ENCODE measurements at regions not wholly inside any gene's neighbourhood (a gene's known extent, or its start where the extent isn't known, plus 50 kb on each side); places are given as distances from the start of the nearest gene placed in this dataset.

GRCh38 chr2:144999936-145000335 is 480.0 kb upstream of the ZEB2 start:
- no peak overlapping the region for H3K4me2 ChIP-seq
- intact Hi-C loops (cut with micrococcal nuclease; ENCODE audit: unreplicated experiment), result no loop called here

GRCh38 chr2:144999071-144999875 is 479.4 kb upstream of the ZEB2 start:
- H3K9me3 ChIP-seq (ENCODE audit: insufficient read depth, low read depth), result no peaks in the 10 kb centered on the region; the same call in 1 of the 2 replicates
- BruUV-seq (replicated peaks), result no TSS peak
- ChIA-PET CTCF (no interaction called here), POLR2A (ENCODE audit: unreplicated experiment) (no interaction called here)
- H4K20me1 ChIP-seq (ENCODE audit: insufficient read depth), result no peaks in the 10 kb centered on the region
- DNase-seq, result no peak
- H2AFZ ChIP-seq, result no peak overlapping the region
- no peaks in the 10 kb centered on the region for H3K4me1 ChIP-seq (replicated peaks; ENCODE audit: insufficient read depth)
- no peak overlapping the region for H3K27ac ChIP-seq
- TF ChIP-seq, protein P1, sequence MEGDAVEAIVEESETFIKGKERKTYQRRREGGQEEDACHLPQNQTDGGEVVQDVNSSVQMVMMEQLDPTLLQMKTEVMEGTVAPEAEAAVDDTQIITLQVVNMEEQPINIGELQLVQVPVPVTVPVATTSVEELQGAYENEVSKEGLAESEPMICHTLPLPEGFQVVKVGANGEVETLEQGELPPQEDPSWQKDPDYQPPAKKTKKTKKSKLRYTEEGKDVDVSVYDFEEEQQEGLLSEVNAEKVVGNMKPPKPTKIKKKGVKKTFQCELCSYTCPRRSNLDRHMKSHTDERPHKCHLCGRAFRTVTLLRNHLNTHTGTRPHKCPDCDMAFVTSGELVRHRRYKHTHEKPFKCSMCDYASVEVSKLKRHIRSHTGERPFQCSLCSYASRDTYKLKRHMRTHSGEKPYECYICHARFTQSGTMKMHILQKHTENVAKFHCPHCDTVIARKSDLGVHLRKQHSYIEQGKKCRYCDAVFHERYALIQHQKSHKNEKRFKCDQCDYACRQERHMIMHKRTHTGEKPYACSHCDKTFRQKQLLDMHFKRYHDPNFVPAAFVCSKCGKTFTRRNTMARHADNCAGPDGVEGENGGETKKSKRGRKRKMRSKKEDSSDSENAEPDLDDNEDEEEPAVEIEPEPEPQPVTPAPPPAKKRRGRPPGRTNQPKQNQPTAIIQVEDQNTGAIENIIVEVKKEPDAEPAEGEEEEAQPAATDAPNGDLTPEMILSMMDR (conservative IDR thresholded peaks at IDR 0.05), result no peak
- TF ChIP-seq EZH2 (IDR thresholded peaks at IDR 0.05; ENCODE audit: low read depth), result no peak
- H3K4me3 ChIP-seq, result no peak overlapping the region
- intact Hi-C loops (cut with micrococcal nuclease; ENCODE audit: unreplicated experiment), result no loop called here
- H3F3A ChIP-seq (ENCODE audit: insufficient read depth, low read depth), result no peaks in the 10 kb centered on the region
- no peaks in the 10 kb centered on the region for H3K36me3 ChIP-seq (ENCODE audit: low read depth)
- H3K79me2 ChIP-seq (ENCODE audit: low read depth), result no peaks in the 10 kb centered on the region
- H3K4me2 ChIP-seq, result no peak overlapping the region
- no peaks in the 10 kb centered on the region for H3K27me3 ChIP-seq (ENCODE audit: insufficient read depth, low read depth)
- no peaks in the 10 kb centered on the region for H3K9me2 ChIP-seq (ENCODE audit: insufficient read depth)

More at GRCh38 chr2:144999936-145000335, 480.0 kb upstream of the ZEB2 start:
- ChIA-PET POLR2A (ENCODE audit: unreplicated experiment) (no interaction called here), CTCF (no interaction called here)
- no peaks in the 10 kb centered on the region for H3K79me2 ChIP-seq (ENCODE audit: low read depth)
- H3F3A ChIP-seq (ENCODE audit: insufficient read depth, low read depth), result no peaks in the 10 kb centered on the region
- TF ChIP-seq EZH2 (IDR thresholded peaks at IDR 0.05; ENCODE audit: low read depth), result no peak
- TF ChIP-seq, protein P1 (conservative IDR thresholded peaks at IDR 0.05), result no peak
- no peaks in the 10 kb centered on the region for H3K27me3 ChIP-seq (ENCODE audit: insufficient read depth, low read depth)
- H3K4me1 ChIP-seq (replicated peaks; ENCODE audit: insufficient read depth), result no peaks in the 10 kb centered on the region
- no TSS peak for BruUV-seq (replicated peaks)
- H3K36me3 ChIP-seq (ENCODE audit: low read depth), result no peaks in the 10 kb centered on the region
- no peak overlapping the region for H3K4me3 ChIP-seq
- no peaks in the 10 kb centered on the region for H3K9me2 ChIP-seq (ENCODE audit: insufficient read depth)
- no peak for DNase-seq
- no peaks in the 10 kb centered on the region for H4K20me1 ChIP-seq (ENCODE audit: insufficient read depth)
- H3K27ac ChIP-seq, result no peak overlapping the region
- H3K9me3 ChIP-seq (ENCODE audit: insufficient read depth, low read depth), result no peaks in the 10 kb centered on the region; the same call in 1 of the 2 replicates
- H2AFZ ChIP-seq, result no peak overlapping the region

DNA sequence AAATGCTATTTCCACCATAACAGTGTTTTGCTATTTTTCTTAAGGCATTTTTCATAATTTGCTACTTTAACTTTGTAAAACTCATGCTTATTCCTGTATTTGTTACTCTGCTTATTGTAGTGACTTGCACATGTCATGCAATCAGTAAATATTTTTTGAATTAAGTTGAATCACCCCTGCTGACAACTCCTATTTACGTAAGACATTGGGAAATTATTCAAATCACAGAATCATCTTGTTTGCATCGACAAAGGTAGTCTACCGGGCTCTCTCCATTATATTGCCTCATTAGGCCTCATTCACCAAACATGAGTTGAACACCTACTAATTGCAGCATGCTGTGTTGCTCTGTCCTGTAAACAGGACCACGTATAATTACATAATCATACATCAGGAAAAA is 478.5 kb upstream of the ZEB2 start:
- TF ChIP-seq, protein P1 (conservative IDR thresholded peaks at IDR 0.05), result no peak
- no peak for TF ChIP-seq EZH2 (IDR thresholded peaks at IDR 0.05; ENCODE audit: low read depth)
- Histone ChIP-seq H3K9me2 (ENCODE audit: insufficient read depth) (no peaks in the 10 kb centered on the region), H3F3A (ENCODE audit: insufficient read depth, low read depth) (no peaks in the 10 kb centered on the region), H3K79me2 (ENCODE audit: low read depth) (no peaks in the 10 kb centered on the region), H3K36me3 (ENCODE audit: low read depth) (no peaks in the 10 kb centered on the region), H3K4me3 (no peak overlapping the region), H2AFZ (no peak overlapping the region), H3K27ac (no peak overlapping the region), H3K27me3 (ENCODE audit: insufficient read depth, low read depth) (no peaks in the 10 kb centered on the region), H3K9me3 (ENCODE audit: insufficient read depth, low read depth) (no peaks in the 10 kb centered on the region; the same call in 1 of the 2 replicates), H3K4me1 (replicated peaks; ENCODE audit: insufficient read depth) (no peaks in the 10 kb centered on the region), H3K4me2 (no peak overlapping the region), H4K20me1 (ENCODE audit: insufficient read depth) (no peaks in the 10 kb centered on the region)
- no peak for DNase-seq
- CTCF ChIA-PET, result no interaction called here
- intact Hi-C loops (cut with micrococcal nuclease; ENCODE audit: unreplicated experiment), result no loop called here
- POLR2A ChIA-PET (ENCODE audit: unreplicated experiment), result no interaction called here
- no TSS peak for BruUV-seq (replicated peaks)
